GM12878 (cell line): ENCODE measurements at regions not wholly inside any gene's neighbourhood (a gene's known extent, or its start where the extent isn't known, plus 50 kb on each side); places are given as distances from the start of the nearest gene placed in this dataset.

Source experiments
- ATAC-seq: fragments of 200-7000 bp; cut with Tn5 transposase; 3 replicates; pipeline ENCODE4 v1.9.1; 2020; ENCODE audit warnings: mild to moderate bottlenecking, moderate library complexity
- BruUV-seq: library from RNA; stranded (reverse); fragments of 400-500 nt; replicated peaks from 2 replicates; lab custom pipeline; 2021; lab: Mats Ljungman, UMichigan
- CTCF ChIA-PET: fragments of 300-600 bp; sonication (Branson Sonifier 250); formaldehyde crosslinking; extraction: SDS; loops from one replicate; lab custom pipeline; 2021; ENCODE audit warnings: inconsistent platforms; lab: Yijun Ruan, JAX
- POLR2A ChIA-PET: fragments of 350-600 bp; formaldehyde crosslinking; extraction: SDS; loops from one replicate; lab custom pipeline; 2021; ENCODE audit warnings: inconsistent platforms; lab: Charles Lee
- RAD21 ChIA-PET: fragments of 300-600 bp; sonication (Branson Sonifier 250); formaldehyde crosslinking; loops from one replicate; lab custom pipeline; 2023; ENCODE audit warnings: antibody characterized with exemption; ENCODE audit not compliant: unreplicated experiment; lab: Charles Lee
- SMC1A ChIA-PET: fragments of 300-600 bp; sonication (Branson Sonifier 250); formaldehyde crosslinking; loops from one replicate; lab custom pipeline; 2023; ENCODE audit not compliant: unreplicated experiment, uncharacterized antibody; lab: Charles Lee
- DNase-seq: peaks from one replicate; pipeline ENCODE4 v3.0.0-alpha.2; 2011; ENCODE audit warnings: low read depth, low spot score
- FAIRE-seq: peaks from 3 replicates; lab custom pipeline; 2011; peaks lifted over from hg19 to GRCh38; lab: Jason Lieb, UNC
- H2AFZ ChIP-seq: 2 replicates; pipeline ENCODE4 v1.6.0; 2011; ENCODE audit warnings: low read depth, low read length, control low read depth; ENCODE audit not compliant: control insufficient read depth
- H3K27ac ChIP-seq: 2 replicates; pipeline ENCODE4 v1.5.1; 2011; ENCODE audit warnings: control low read depth; ENCODE audit not compliant: control insufficient read depth, insufficient read depth
- H3K27me3 ChIP-seq, 2 experiments: replicated peaks in 1 of 2; 2 replicates each; pipeline versions ENCODE4 v1.6.0 to v1.6.1; 2011; ENCODE audit warnings: low read length in 1 of 2; ENCODE audit not compliant: control insufficient read depth in 2 of 2, insufficient read depth in 2 of 2
- H3K36me3 ChIP-seq, 2 experiments: 2 replicates each; pipeline ENCODE4 v1.5.1; 2011; ENCODE audit warnings: low read length in 1 of 2; ENCODE audit not compliant: control insufficient read depth in 2 of 2, insufficient read depth in 2 of 2
- H3K4me1 ChIP-seq: 2 replicates; pipeline ENCODE4 v1.6.1; 2011; ENCODE audit warnings: mild to moderate bottlenecking, low read length, moderate library complexity, mixed read lengths; ENCODE audit not compliant: control insufficient read depth, insufficient read depth
- H3K4me2 ChIP-seq: 2 replicates; pipeline ENCODE4 v1.6.0; 2011; ENCODE audit warnings: control low read depth; ENCODE audit not compliant: control insufficient read depth, insufficient read depth
- H3K4me3 ChIP-seq: fragments of 200-600 bp; sonication (generic); 2 replicates; pipeline ENCODE4 v1.5.1; 2016
- H3K79me2 ChIP-seq: 2 replicates; pipeline ENCODE4 v1.6.0; 2011; ENCODE audit warnings: low read length; ENCODE audit not compliant: control insufficient read depth, insufficient read depth
- H3K9ac ChIP-seq: 2 replicates; pipeline ENCODE4 v1.8.0; 2011; ENCODE audit warnings: low read length, control low read depth, mixed read lengths; ENCODE audit not compliant: control insufficient read depth, insufficient read depth
- H3K9me3 ChIP-seq: replicated peaks from 3 replicates; pipeline ENCODE4 v1.5.1; 2011; ENCODE audit warnings: mild to moderate bottlenecking, low read length; ENCODE audit not compliant: control insufficient read depth, insufficient read depth
- H4K20me1 ChIP-seq: 2 replicates; pipeline ENCODE4 v1.6.0; 2011; ENCODE audit not compliant: control insufficient read depth, insufficient read depth
- CHD1 ChIP-seq: IDR thresholded peaks from 2 replicates; pipeline ENCODE4 v1.6.1; 2012; ENCODE audit warnings: low read depth, low read length, improper control_type of control experiment
- DPF2 ChIP-seq: fragments of 450-650 bp; IDR thresholded peaks from 2 replicates; pipeline ENCODE4 v1.6.1; 2017; ENCODE audit warnings: mild to moderate bottlenecking
- GABPA ChIP-seq: IDR thresholded peaks from 2 replicates; pipeline ENCODE4 v1.6.1; 2014; ENCODE audit warnings: antibody characterized with exemption, low read depth, mild to moderate bottlenecking, inconsistent platforms
- MXI1 ChIP-seq: fragments of 150-350 bp; IDR thresholded peaks from 2 replicates; pipeline ENCODE4 v1.6.1; 2011; ENCODE audit warnings: low read depth, mild to moderate bottlenecking, inconsistent platforms, low read length, improper control_type of control experiment
- RUNX3 ChIP-seq: IDR thresholded peaks from 2 replicates; pipeline ENCODE4 v1.6.1; 2012; ENCODE audit warnings: low read length, inconsistent platforms
- ZNF24 ChIP-seq: fragments of 450-650 bp; IDR thresholded peaks from 2 replicates; pipeline ENCODE4 v1.6.1; 2017; ENCODE audit warnings: antibody characterized with exemption, mild to moderate bottlenecking
- in situ Hi-C: fragments of 300-500 bp; cut with MboI; formaldehyde crosslinking; loops from 9 replicates; pipeline ENCODE4 v1.14.3; 2018; ENCODE audit warnings: mixed read lengths
- intact Hi-C: fragments of 100-400 bp; cut with micrococcal nuclease; formaldehyde crosslinking; loops from one replicate; pipeline ENCODE4 v1.14.2; 2022; ENCODE audit not compliant: unreplicated experiment
- TF ChIP-seq, protein P1 (sequence below): fragments of 450-650 bp; IDR thresholded peaks from 2 replicates; pipeline ENCODE4 v1.6.1; 2016; ENCODE audit warnings: mild to moderate bottlenecking
- TF ChIP-seq, protein P2 (sequence below): fragments of 450-650 bp; formaldehyde crosslinking; IDR thresholded peaks from 2 replicates; pipeline ENCODE4 v1.4.0; 2022; ENCODE audit warnings: mild to moderate bottlenecking, moderate library complexity
- TF ChIP-seq, protein P3 (sequence below): fragments of 450-650 bp; IDR thresholded peaks from 2 replicates; pipeline ENCODE4 v1.6.1; 2017; ENCODE audit warnings: low read depth, mild to moderate bottlenecking, moderate library complexity

DNA sequence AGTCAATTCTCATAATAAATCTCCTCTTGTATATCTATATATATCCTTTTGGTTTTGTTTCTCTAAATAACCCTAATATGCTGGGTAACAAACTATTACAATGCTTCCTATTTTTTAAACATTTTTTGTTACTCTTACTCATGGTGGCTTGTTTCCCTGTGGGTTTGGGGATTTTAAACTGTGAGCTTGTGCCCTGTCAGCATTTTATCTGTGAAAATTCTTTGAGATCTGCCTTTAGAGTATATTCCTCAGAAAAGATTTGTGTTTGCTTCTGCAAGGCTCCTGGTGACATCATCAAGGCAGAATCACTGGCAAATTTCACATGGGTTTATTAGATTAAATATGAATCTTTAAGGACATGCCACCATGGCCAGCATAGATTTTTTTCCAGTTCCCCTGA lies 273.6 kb downstream of the LRFN2 start:
- Histone ChIP-seq H3K4me2 (no peak overlapping the region), H4K20me1 (no peaks in the 10 kb centered on the region), H3K36me3 (no peaks in the 10 kb centered on the region), H3K79me2 (no peaks in the 10 kb centered on the region), H2AFZ (no peak overlapping the region), H3K4me3 (no peak overlapping the region), H3K27me3 (peaks cover 3% of the 10 kb centered on the region in 2 experiments; a peak in 3 of 4 replicates), H3K4me1 (no peaks in the 10 kb centered on the region), H3K9me3 (no peaks in the 10 kb centered on the region), H3K9ac (no peak overlapping the region), H3K27ac (no peak overlapping the region)
- ATAC-seq = no peak
- no peak for DNase-seq
- ChIA-PET RAD21 (no interaction called here), SMC1A (interaction anchor here (0.6 to 1.7 kb wide), 4 partner anchors 83 to 335 kb away, joined by 3 to 4 read pairs (median 3); no protein-coding TSS in a partner anchor), POLR2A (interaction anchor here (1.2 kb wide), 1 partner anchor 332 kb away, joined by 3 read pairs; no protein-coding TSS in a partner anchor), CTCF (interaction anchor here (1.0 to 2.7 kb wide), 2 partner anchors 332 to 448 kb away, joined by 4 to 10 read pairs; no protein-coding TSS in a partner anchor)
- TF ChIP-seq MXI1 (no peak), DPF2 (no peak), ZNF24 (no peak), RUNX3 (no peak), CHD1 (no peak), GABPA (no peak)
- TF ChIP-seq, protein P1, sequence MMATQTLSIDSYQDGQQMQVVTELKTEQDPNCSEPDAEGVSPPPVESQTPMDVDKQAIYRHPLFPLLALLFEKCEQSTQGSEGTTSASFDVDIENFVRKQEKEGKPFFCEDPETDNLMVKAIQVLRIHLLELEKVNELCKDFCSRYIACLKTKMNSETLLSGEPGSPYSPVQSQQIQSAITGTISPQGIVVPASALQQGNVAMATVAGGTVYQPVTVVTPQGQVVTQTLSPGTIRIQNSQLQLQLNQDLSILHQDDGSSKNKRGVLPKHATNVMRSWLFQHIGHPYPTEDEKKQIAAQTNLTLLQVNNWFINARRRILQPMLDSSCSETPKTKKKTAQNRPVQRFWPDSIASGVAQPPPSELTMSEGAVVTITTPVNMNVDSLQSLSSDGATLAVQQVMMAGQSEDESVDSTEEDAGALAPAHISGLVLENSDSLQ = no peak
- TF ChIP-seq, protein P2, sequence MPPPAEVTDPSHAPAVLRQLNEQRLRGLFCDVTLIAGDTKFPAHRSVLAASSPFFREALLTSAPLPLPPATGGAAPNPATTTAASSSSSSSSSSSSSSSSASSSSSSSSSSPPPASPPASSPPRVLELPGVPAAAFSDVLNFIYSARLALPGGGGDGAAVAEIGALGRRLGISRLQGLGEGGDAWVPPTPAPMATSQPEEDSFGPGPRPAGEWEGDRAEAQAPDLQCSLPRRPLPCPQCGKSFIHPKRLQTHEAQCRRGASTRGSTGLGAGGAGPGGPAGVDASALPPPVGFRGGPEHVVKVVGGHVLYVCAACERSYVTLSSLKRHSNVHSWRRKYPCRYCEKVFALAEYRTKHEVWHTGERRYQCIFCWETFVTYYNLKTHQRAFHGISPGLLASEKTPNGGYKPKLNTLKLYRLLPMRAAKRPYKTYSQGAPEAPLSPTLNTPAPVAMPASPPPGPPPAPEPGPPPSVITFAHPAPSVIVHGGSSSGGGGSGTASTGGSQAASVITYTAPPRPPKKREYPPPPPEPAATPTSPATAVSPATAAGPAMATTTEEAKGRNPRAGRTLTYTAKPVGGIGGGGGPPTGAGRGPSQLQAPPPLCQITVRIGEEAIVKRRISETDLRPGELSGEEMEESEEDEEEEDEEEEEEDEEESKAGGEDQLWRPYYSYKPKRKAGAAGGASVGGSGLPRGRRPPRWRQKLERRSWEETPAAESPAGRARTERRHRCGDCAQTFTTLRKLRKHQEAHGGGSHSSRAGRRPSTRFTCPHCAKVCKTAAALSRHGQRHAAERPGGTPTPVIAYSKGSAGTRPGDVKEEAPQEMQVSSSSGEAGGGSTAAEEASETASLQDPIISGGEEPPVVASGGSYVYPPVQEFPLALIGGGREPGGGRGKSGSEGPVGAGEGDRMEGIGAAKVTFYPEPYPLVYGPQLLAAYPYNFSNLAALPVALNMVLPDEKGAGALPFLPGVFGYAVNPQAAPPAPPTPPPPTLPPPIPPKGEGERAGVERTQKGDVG (CRISPR knock-in tag) = no peak
- TF ChIP-seq, protein P3, sequence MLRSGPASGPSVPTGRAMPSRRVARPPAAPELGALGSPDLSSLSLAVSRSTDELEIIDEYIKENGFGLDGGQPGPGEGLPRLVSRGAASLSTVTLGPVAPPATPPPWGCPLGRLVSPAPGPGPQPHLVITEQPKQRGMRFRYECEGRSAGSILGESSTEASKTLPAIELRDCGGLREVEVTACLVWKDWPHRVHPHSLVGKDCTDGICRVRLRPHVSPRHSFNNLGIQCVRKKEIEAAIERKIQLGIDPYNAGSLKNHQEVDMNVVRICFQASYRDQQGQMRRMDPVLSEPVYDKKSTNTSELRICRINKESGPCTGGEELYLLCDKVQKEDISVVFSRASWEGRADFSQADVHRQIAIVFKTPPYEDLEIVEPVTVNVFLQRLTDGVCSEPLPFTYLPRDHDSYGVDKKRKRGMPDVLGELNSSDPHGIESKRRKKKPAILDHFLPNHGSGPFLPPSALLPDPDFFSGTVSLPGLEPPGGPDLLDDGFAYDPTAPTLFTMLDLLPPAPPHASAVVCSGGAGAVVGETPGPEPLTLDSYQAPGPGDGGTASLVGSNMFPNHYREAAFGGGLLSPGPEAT = no peak
- intact Hi-C loops = loop anchor here (5.0 kb wide), 1 partner anchor 951 kb away; no protein-coding TSS in a partner anchor
- FAIRE-seq = no peak
- in situ Hi-C loops = loop anchor here (5.0 kb wide), 2 partner anchors 331 to 956 kb away; no protein-coding TSS in a partner anchor
- BruUV-seq = no TSS peak
